HG02840 (cell line): ENCODE measurements at regions not wholly inside any gene's neighbourhood (a gene's known extent, or its start where the extent isn't known, plus 50 kb on each side); places are given as distances from the start of the nearest gene placed in this dataset.
"Not testable (repeated sequence)": the region's sequence is repeated elsewhere in the genome, so short reads cannot be mapped to it uniquely, and the experiment has no call there.

Experiments
- ATAC-seq: cut with Tn5 transposase; IDR thresholded peaks from one replicate; pipeline ENCODE4 v1.9.1; 2021; ENCODE audit warnings: mild to moderate bottlenecking, moderate library complexity, moderate number of reproducible peaks; ENCODE audit not compliant: unreplicated experiment, low FRiP score

GRCh38 chr1:81312272-81312754 is 488.4 kb upstream of the ADGRL2 start:
- ATAC-seq = no peak

GRCh38 chr1:81310250-81310649 is 490.5 kb upstream of the ADGRL2 start:
- ATAC-seq = no peak

- no peak for ATAC-seq
Measured at GRCh38 chr1:81308191-81308590, 492.5 kb upstream of the ADGRL2 start.

GRCh38 chr1:81307786-81308185 is 492.9 kb upstream of the ADGRL2 start:
- no peak for ATAC-seq

GRCh38 chr1:81305997-81306452 is 494.7 kb upstream of the ADGRL2 start:
- ATAC-seq = no peak

- ATAC-seq = no peak
Measured at GRCh38 chr1:81304187-81304586, 496.5 kb upstream of the ADGRL2 start.

- no peak for ATAC-seq
Measured at GRCh38 chr1:81299892-81300291, 500.8 kb upstream of the ADGRL2 start.

- ATAC-seq = no peak
Measured at GRCh38 chr1:81298266-81298665, 502.5 kb upstream of the ADGRL2 start.

- ATAC-seq = no peak
Measured at GRCh38 chr1:81296601-81297000, 504.1 kb upstream of the ADGRL2 start.

GRCh38 chr1:81290326-81290725 is 510.4 kb upstream of the ADGRL2 start:
- ATAC-seq = no peak

GRCh38 chr1:81288689-81289088 is 512.0 kb upstream of the ADGRL2 start:
- ATAC-seq = no peak

- no peak for ATAC-seq
Measured at GRCh38 chr1:81287411-81288080, 513.2 kb upstream of the ADGRL2 start.

- ATAC-seq = no peak
Measured at GRCh38 chr1:81270051-81270450, 530.7 kb upstream of the ADGRL2 start.

- ATAC-seq = no peak
Measured at GRCh38 chr1:81264976-81265375, 535.8 kb upstream of the ADGRL2 start.

- no peak for ATAC-seq
Measured at GRCh38 chr1:81259625-81260411, 540.9 kb upstream of the ADGRL2 start.

GRCh38 chr1:81254560-81254959 is 546.2 kb upstream of the ADGRL2 start:
- ATAC-seq = no peak

- ATAC-seq = no peak
Measured at GRCh38 chr1:81254068-81254467, 546.7 kb upstream of the ADGRL2 start.

- ATAC-seq = no peak
Measured at GRCh38 chr1:81252471-81253151, 548.1 kb upstream of the ADGRL2 start.

GRCh38 chr1:81250825-81251224 is 549.9 kb upstream of the ADGRL2 start:
- not testable (repeated sequence) for ATAC-seq

GRCh38 chr1:81245084-81245715 is 555.5 kb upstream of the ADGRL2 start:
- ATAC-seq = not testable (repeated sequence)

- ATAC-seq = not testable (repeated sequence)
Measured at GRCh38 chr1:81244612-81245011, 556.1 kb upstream of the ADGRL2 start.
